ENCODE measurements at regions not wholly inside any gene's neighbourhood (a gene's known extent, or its start where the extent isn't known, plus 50 kb on each side); places are given as distances from the start of the nearest gene placed in this dataset.

GRCh38 chr14:101616202-101616601 lies 54.9 kb downstream of the DIO3 start:
- no peaks in the 10 kb centered on the region for H4K20me1 ChIP-seq (ENCODE audit: low read depth, low read length)
- H3K36me3 ChIP-seq (ENCODE audit: low read length) = no peaks in the 10 kb centered on the region
- H3F3A ChIP-seq (ENCODE audit: insufficient read depth) = no peaks in the 10 kb centered on the region
- no peaks in the 10 kb centered on the region for H3K9me3 ChIP-seq (ENCODE audit: insufficient read depth, low read length)
- no peak for TF ChIP-seq CTCF (IDR thresholded peaks at IDR 0.05; ENCODE audit: insufficient read depth, low read length, poor library complexity, severe bottlenecking)
- TF ChIP-seq EZH2phosphoT487 (conservative IDR thresholded peaks at IDR 0.05; ENCODE audit: low read length) = no peak
- H2AFZ ChIP-seq (ENCODE audit: low read depth, low read length, severe bottlenecking) = no peak overlapping the region
- H3K9ac ChIP-seq (ENCODE audit: low read length) = no peak overlapping the region
- H3K79me2 ChIP-seq (ENCODE audit: insufficient read depth, low read length) = no peaks in the 10 kb centered on the region
- 0 out of 2 replicates have a peak, but pooled peaks cover 4% of the 10 kb centered on the region for H3K27me3 ChIP-seq (ENCODE audit: low read length)
- H3K27ac ChIP-seq (ENCODE audit: low read depth, low read length) = no peak overlapping the region
- H3K9me2 ChIP-seq (replicated peaks; ENCODE audit: insufficient read depth, low read length) = no peaks in the 10 kb centered on the region
- no peak overlapping the region for H3K4me3 ChIP-seq (ENCODE audit: insufficient read depth, low read length, poor library complexity, severe bottlenecking)
- no peak overlapping the region for H3K4me2 ChIP-seq (ENCODE audit: low read depth, low read length, poor library complexity, severe bottlenecking)

- no peak overlapping the region for H3K4me3 ChIP-seq (ENCODE audit: insufficient read depth, low read length, poor library complexity, severe bottlenecking)
- H2AFZ ChIP-seq (ENCODE audit: low read depth, low read length, severe bottlenecking) = no peak overlapping the region
- H3K9ac ChIP-seq (ENCODE audit: low read length) = no peak overlapping the region
Measured at GRCh38 chr14:101619484-101619883, 58.2 kb downstream of the DIO3 start.

GRCh38 chr14:101620031-101620788 lies 58.9 kb downstream of the DIO3 start:
- Histone ChIP-seq H3F3A (ENCODE audit: insufficient read depth) (no peaks in the 10 kb centered on the region), H2AFZ (ENCODE audit: low read depth, low read length, severe bottlenecking) (no peak overlapping the region), H3K27me3 (ENCODE audit: low read length) (0 out of 2 replicates have a peak, but pooled peaks cover 4% of the 10 kb centered on the region), H3K36me3 (ENCODE audit: low read length) (no peaks in the 10 kb centered on the region), H3K79me2 (ENCODE audit: insufficient read depth, low read length) (no peaks in the 10 kb centered on the region), H3K4me2 (ENCODE audit: low read depth, low read length, poor library complexity, severe bottlenecking) (no peak overlapping the region), H3K4me3 (ENCODE audit: insufficient read depth, low read length, poor library complexity, severe bottlenecking) (no peak overlapping the region), H3K9me2 (replicated peaks; ENCODE audit: insufficient read depth, low read length) (no peaks in the 10 kb centered on the region), H3K9me3 (ENCODE audit: insufficient read depth, low read length) (no peaks in the 10 kb centered on the region), H3K9ac (ENCODE audit: low read length) (no peak overlapping the region), H3K27ac (ENCODE audit: low read depth, low read length) (no peak overlapping the region), H4K20me1 (ENCODE audit: low read depth, low read length) (no peaks in the 10 kb centered on the region)
- TF ChIP-seq CTCF (IDR thresholded peaks at IDR 0.05; ENCODE audit: insufficient read depth, low read length, poor library complexity, severe bottlenecking) (no peak), EZH2phosphoT487 (conservative IDR thresholded peaks at IDR 0.05; ENCODE audit: low read length) (no peak)

More at GRCh38 chr14:101619484-101619883, 58.2 kb downstream of the DIO3 start:
- TF ChIP-seq EZH2phosphoT487 (conservative IDR thresholded peaks at IDR 0.05; ENCODE audit: low read length) (no peak), CTCF (IDR thresholded peaks at IDR 0.05; ENCODE audit: insufficient read depth, low read length, poor library complexity, severe bottlenecking) (no peak)
- H3K9me3 ChIP-seq (ENCODE audit: insufficient read depth, low read length) = no peaks in the 10 kb centered on the region
- H3K36me3 ChIP-seq (ENCODE audit: low read length) = no peaks in the 10 kb centered on the region
- no peaks in the 10 kb centered on the region for H3K79me2 ChIP-seq (ENCODE audit: insufficient read depth, low read length)
- H3K4me2 ChIP-seq (ENCODE audit: low read depth, low read length, poor library complexity, severe bottlenecking) = no peak overlapping the region
- no peaks in the 10 kb centered on the region for H3K9me2 ChIP-seq (replicated peaks; ENCODE audit: insufficient read depth, low read length)
- H3F3A ChIP-seq (ENCODE audit: insufficient read depth) = no peaks in the 10 kb centered on the region
- H3K27me3 ChIP-seq (ENCODE audit: low read length) = 0 out of 2 replicates have a peak, but pooled peaks cover 4% of the 10 kb centered on the region
- no peak overlapping the region for H3K27ac ChIP-seq (ENCODE audit: low read depth, low read length)
- H4K20me1 ChIP-seq (ENCODE audit: low read depth, low read length) = no peaks in the 10 kb centered on the region
